HG03342 (cell line): ENCODE measurements at regions not wholly inside any gene's neighbourhood (a gene's known extent, or its start where the extent isn't known, plus 50 kb on each side); places are given as distances from the start of the nearest gene placed in this dataset.

Source experiments
- ATAC-seq: cut with Tn5 transposase; IDR thresholded peaks from one replicate; pipeline ENCODE4 v1.9.1; 2021; ENCODE audit warnings: mild to moderate bottlenecking, moderate library complexity; ENCODE audit not compliant: unreplicated experiment

GRCh38 chr1:90412563-90412962, 304.5 kb downstream of the BARHL2 start:
- ATAC-seq, result no peak

- no peak for ATAC-seq
Measured at GRCh38 chr1:90411185-90411584, 305.9 kb downstream of the BARHL2 start.

GRCh38 chr1:90407737-90408136, 309.4 kb downstream of the BARHL2 start:
- no peak for ATAC-seq

GRCh38 chr1:90405726-90406125, 311.4 kb downstream of the BARHL2 start:
- ATAC-seq, result no peak

- ATAC-seq, result no peak
Measured at GRCh38 chr1:90402893-90403849, 313.9 kb downstream of the BARHL2 start.

- ATAC-seq, result no peak
Measured at GRCh38 chr1:90400131-90400530, 317.0 kb downstream of the BARHL2 start.

GRCh38 chr1:90396917-90397316, 320.2 kb downstream of the BARHL2 start:
- no peak for ATAC-seq

- ATAC-seq, result no peak
Measured at GRCh38 chr1:90394247-90394646, 322.9 kb downstream of the BARHL2 start.

- ATAC-seq, result no peak
Measured at GRCh38 chr1:90393025-90393424, 324.1 kb downstream of the BARHL2 start.

GRCh38 chr1:90391126-90391525, 326.0 kb downstream of the BARHL2 start:
- ATAC-seq, result no peak

- no peak for ATAC-seq
Measured at GRCh38 chr1:90387805-90388204, 329.3 kb downstream of the BARHL2 start.

- ATAC-seq, result no peak
Measured at GRCh38 chr1:90386899-90387720, 330.0 kb downstream of the BARHL2 start.

GRCh38 chr1:90384193-90384592, 332.9 kb downstream of the BARHL2 start:
- no peak for ATAC-seq

GRCh38 chr1:90382161-90382560, 334.9 kb downstream of the BARHL2 start:
- no peak for ATAC-seq

- no peak for ATAC-seq
Measured at GRCh38 chr1:90381598-90381997, 335.5 kb downstream of the BARHL2 start.

- no peak for ATAC-seq
Measured at GRCh38 chr1:90371448-90371813, 345.7 kb downstream of the BARHL2 start.

GRCh38 chr1:90370686-90371447, 346.2 kb downstream of the BARHL2 start:
- no peak for ATAC-seq

GRCh38 chr1:90362163-90362562, 354.9 kb downstream of the BARHL2 start:
- ATAC-seq, result no peak

GRCh38 chr1:90361026-90361425, 356.1 kb downstream of the BARHL2 start:
- ATAC-seq, result no peak

GRCh38 chr1:90359994-90360393, 357.1 kb downstream of the BARHL2 start:
- ATAC-seq, result no peak

- no peak for ATAC-seq
Measured at GRCh38 chr1:90358448-90358847, 358.7 kb downstream of the BARHL2 start.
